HG02759 (cell line): ENCODE measurements at regions not wholly inside any gene's neighbourhood (a gene's known extent, or its start where the extent isn't known, plus 50 kb on each side); places are given as distances from the start of the nearest gene placed in this dataset.
A peak's percentile ranks its signal among the peaks of the same experiment; 100 is the strongest.
"Not testable (repeated sequence)": the region's sequence is repeated elsewhere in the genome, so short reads cannot be mapped to it uniquely, and the experiment has no call there.

Source experiments
- ATAC-seq: cut with Tn5 transposase; IDR thresholded peaks from one replicate; pipeline ENCODE4 v1.9.1; 2021; ENCODE audit warnings: mild to moderate bottlenecking, moderate library complexity; ENCODE audit not compliant: unreplicated experiment

- no peak for ATAC-seq
These were observed 296.4 kb downstream of the ADAMTS20 start for GRCh38 chr12:43255522-43256111.

- ATAC-seq = no peak
These were observed 299.4 kb downstream of the ADAMTS20 start for GRCh38 chr12:43252585-43252984.

- no peak for ATAC-seq
These were observed 306.1 kb downstream of the ADAMTS20 start for GRCh38 chr12:43245947-43246346.

- ATAC-seq = no peak
These were observed 310.0 kb downstream of the ADAMTS20 start for GRCh38 chr12:43241986-43242385.

- ATAC-seq = no peak
These were observed 313.7 kb downstream of the ADAMTS20 start for GRCh38 chr12:43238281-43238680.

- no peak for ATAC-seq
These were observed 314.6 kb downstream of the ADAMTS20 start for GRCh38 chr12:43237238-43237879.

- no peak for ATAC-seq
These were observed 316.3 kb downstream of the ADAMTS20 start for GRCh38 chr12:43235721-43236120.

GRCh38 chr12:43233861-43234260 is 318.1 kb downstream of the ADAMTS20 start:
- no peak for ATAC-seq

- ATAC-seq = no peak
These were observed 325.9 kb downstream of the ADAMTS20 start for GRCh38 chr12:43226151-43226550.

GRCh38 chr12:43224190-43224805 is 327.7 kb downstream of the ADAMTS20 start:
- ATAC-seq = not testable (repeated sequence)

- ATAC-seq = no peak
These were observed 329.2 kb downstream of the ADAMTS20 start for GRCh38 chr12:43222796-43223195.

GRCh38 chr12:43221216-43221615 is 330.8 kb downstream of the ADAMTS20 start:
- no peak for ATAC-seq

GRCh38 chr12:43216490-43216889 is 335.5 kb downstream of the ADAMTS20 start:
- no peak for ATAC-seq

- no peak for ATAC-seq
These were observed 337.8 kb downstream of the ADAMTS20 start for GRCh38 chr12:43214166-43214565.

- no peak for ATAC-seq
These were observed 338.4 kb downstream of the ADAMTS20 start for GRCh38 chr12:43213608-43214007.

- ATAC-seq = peak; percentile 97
These were observed 341.4 kb downstream of the ADAMTS20 start for GRCh38 chr12:43210485-43211192.

- no peak for ATAC-seq
These were observed 343.4 kb downstream of the ADAMTS20 start for GRCh38 chr12:43208627-43209026.

GRCh38 chr12:43208221-43208620 is 343.8 kb downstream of the ADAMTS20 start:
- no peak for ATAC-seq

- no peak for ATAC-seq
These were observed 345.6 kb downstream of the ADAMTS20 start for GRCh38 chr12:43206396-43206795.

GRCh38 chr12:43198608-43199007 is 353.4 kb downstream of the ADAMTS20 start:
- no peak for ATAC-seq

- ATAC-seq = no peak
These were observed 355.6 kb downstream of the ADAMTS20 start for GRCh38 chr12:43196268-43196907.
